ENCODE measurements at regions not wholly inside any gene's neighbourhood (a gene's known extent, or its start where the extent isn't known, plus 50 kb on each side); places are given as distances from the start of the nearest gene placed in this dataset.

DNA sequence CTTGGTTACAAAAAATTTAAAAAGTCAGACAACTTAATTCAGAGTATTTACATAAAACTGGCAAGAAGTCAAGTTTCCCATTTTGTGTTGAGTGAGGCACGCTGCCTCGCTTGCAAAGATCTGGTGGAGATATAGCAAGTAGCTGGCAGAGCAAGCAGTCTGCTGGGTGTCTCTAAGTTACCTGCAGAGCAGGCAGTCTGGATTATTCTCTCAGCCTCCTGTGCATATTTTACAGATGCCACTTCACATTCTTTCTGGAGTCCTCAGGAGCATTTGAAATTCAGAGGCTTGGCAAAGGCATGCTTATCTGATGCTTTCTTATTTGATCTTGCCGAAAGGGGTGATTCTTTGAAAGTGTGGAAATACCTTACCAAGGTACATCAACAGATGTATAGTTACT is 640.4 kb upstream of the ADGRL4 start:
- TF ChIP-seq, protein P1, sequence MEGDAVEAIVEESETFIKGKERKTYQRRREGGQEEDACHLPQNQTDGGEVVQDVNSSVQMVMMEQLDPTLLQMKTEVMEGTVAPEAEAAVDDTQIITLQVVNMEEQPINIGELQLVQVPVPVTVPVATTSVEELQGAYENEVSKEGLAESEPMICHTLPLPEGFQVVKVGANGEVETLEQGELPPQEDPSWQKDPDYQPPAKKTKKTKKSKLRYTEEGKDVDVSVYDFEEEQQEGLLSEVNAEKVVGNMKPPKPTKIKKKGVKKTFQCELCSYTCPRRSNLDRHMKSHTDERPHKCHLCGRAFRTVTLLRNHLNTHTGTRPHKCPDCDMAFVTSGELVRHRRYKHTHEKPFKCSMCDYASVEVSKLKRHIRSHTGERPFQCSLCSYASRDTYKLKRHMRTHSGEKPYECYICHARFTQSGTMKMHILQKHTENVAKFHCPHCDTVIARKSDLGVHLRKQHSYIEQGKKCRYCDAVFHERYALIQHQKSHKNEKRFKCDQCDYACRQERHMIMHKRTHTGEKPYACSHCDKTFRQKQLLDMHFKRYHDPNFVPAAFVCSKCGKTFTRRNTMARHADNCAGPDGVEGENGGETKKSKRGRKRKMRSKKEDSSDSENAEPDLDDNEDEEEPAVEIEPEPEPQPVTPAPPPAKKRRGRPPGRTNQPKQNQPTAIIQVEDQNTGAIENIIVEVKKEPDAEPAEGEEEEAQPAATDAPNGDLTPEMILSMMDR (IDR thresholded peaks at IDR 0.05; ENCODE audit: low read length) = no peak
- no peak for TF ChIP-seq EZH2 (IDR thresholded peaks at IDR 0.05; ENCODE audit: borderline replicate concordance, low read length)
